HFF-Myc (cell line): ENCODE measurements at regions not wholly inside any gene's neighbourhood (a gene's known extent, or its start where the extent isn't known, plus 50 kb on each side); places are given as distances from the start of the nearest gene placed in this dataset.

Source experiments
- DNase-seq: peaks from one replicate; pipeline ENCODE4 v3.0.0-alpha.2; 2011; ENCODE audit warnings: low read depth; ENCODE audit errors: extremely low read depth
- H3K4me3 ChIP-seq: replicated peaks from 2 replicates; pipeline ENCODE4 v1.5.1; 2011; ENCODE audit warnings: low read depth, mild to moderate bottlenecking, control low read depth, low read length
- TF ChIP-seq, protein P1 (sequence below): IDR thresholded peaks from 2 replicates; pipeline ENCODE4 v1.5.1; 2012; ENCODE audit warnings: mild to moderate bottlenecking, low read depth, low read length, control low read depth; ENCODE audit errors: missing control alignments

- TF ChIP-seq, protein P1, sequence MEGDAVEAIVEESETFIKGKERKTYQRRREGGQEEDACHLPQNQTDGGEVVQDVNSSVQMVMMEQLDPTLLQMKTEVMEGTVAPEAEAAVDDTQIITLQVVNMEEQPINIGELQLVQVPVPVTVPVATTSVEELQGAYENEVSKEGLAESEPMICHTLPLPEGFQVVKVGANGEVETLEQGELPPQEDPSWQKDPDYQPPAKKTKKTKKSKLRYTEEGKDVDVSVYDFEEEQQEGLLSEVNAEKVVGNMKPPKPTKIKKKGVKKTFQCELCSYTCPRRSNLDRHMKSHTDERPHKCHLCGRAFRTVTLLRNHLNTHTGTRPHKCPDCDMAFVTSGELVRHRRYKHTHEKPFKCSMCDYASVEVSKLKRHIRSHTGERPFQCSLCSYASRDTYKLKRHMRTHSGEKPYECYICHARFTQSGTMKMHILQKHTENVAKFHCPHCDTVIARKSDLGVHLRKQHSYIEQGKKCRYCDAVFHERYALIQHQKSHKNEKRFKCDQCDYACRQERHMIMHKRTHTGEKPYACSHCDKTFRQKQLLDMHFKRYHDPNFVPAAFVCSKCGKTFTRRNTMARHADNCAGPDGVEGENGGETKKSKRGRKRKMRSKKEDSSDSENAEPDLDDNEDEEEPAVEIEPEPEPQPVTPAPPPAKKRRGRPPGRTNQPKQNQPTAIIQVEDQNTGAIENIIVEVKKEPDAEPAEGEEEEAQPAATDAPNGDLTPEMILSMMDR = no peak
- DNase-seq = no peak
- H3K4me3 ChIP-seq = no peak overlapping the region
Observed at GRCh38 chr14:61956517-61956916, 194.3 kb downstream of the SNAPC1 start.

DNA sequence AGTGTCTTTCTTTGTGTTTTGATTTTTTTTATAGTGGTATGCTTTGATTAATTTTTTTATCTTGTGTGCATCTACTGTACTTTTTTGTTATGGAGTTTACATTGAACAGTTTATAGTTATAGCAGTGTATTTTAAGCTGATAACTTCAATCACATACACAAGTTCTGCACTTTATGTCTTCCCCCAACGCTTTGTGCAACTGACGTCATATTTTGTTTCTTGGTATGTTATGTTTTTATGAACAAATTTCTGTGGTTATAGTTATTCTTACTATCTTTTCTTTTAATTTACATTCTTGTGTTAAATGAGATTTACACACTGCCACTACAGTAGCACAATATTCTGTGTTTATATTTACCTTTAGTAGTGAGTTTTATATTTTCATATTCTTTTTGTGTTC lies 197.1 kb downstream of the SNAPC1 start:
- no peak for DNase-seq
- TF ChIP-seq, protein P1 = no peak
- H3K4me3 ChIP-seq = no peak overlapping the region

- H3K4me3 ChIP-seq = no peak overlapping the region
- no peak for DNase-seq
- TF ChIP-seq, protein P1 = no peak
Observed at GRCh38 chr14:61961369-61961768, 199.1 kb downstream of the SNAPC1 start.

- H3K4me3 ChIP-seq = no peak overlapping the region
- DNase-seq = no peak
- TF ChIP-seq, protein P1 = no peak
Observed at GRCh38 chr14:61963926-61964325, 201.7 kb downstream of the SNAPC1 start.

- DNase-seq = peak; percentile 33
- H3K4me3 ChIP-seq = no peak overlapping the region
- TF ChIP-seq, protein P1 = no peak
Observed at GRCh38 chr14:61965030-61965745, 203.0 kb downstream of the SNAPC1 start.

GRCh38 chr14:61968207-61968606 lies 206.0 kb downstream of the SNAPC1 start:
- DNase-seq = no peak
- H3K4me3 ChIP-seq = no peak overlapping the region
- TF ChIP-seq, protein P1 = no peak

DNA sequence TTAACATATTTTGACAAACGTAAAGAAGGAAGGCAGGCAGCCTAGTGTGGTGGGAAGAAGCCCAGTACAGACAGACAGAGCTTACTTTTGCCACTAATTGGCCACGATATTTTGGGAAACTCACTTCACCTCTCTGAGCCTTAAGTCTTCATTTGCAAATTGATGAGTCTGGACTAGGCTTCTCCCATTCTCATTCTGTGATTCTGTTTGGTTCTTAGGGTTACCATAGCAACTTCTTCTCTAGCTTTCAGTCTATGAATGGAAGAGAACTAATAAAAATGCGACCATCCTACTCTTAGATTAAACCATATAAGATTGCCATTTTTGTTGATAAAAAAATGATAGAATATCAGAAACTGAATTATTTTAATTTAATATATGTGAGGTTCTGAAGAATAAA lies 210.5 kb downstream of the SNAPC1 start:
- TF ChIP-seq, protein P1 = no peak
- no peak overlapping the region for H3K4me3 ChIP-seq
- no peak for DNase-seq
